ENCODE measurements at regions not wholly inside any gene's neighbourhood (a gene's known extent, or its start where the extent isn't known, plus 50 kb on each side); places are given as distances from the start of the nearest gene placed in this dataset.
"Not testable (repeated sequence)": the region's sequence is repeated elsewhere in the genome, so short reads cannot be mapped to it uniquely, and the experiment has no call there.

DNA sequence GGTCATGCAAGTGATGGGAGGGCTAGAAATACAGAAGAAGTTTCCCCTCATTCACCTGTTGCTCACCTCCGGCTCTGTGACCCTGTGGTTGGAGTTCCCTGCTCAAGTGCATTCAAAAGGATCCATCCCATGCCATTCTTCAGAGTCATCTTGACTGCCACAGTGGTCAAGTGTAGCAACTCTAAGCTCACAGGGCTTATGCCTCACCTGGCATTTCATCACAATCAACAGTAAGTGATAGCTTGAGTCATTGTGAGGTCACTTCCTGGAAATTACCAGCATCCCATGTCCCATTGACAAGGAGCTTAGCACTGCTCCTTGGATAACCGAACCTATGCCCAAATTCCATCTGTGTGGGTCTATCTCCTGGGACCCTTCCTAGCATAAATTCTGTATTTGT lies 55.6 kb downstream of the OR4C45 start:
- in situ Hi-C loops (cut with HindIII; ENCODE audit: low sequenced_read_pairs): no loop called here
- DNase-seq (ENCODE audit: low read depth): no peak
- TF ChIP-seq, protein P1, sequence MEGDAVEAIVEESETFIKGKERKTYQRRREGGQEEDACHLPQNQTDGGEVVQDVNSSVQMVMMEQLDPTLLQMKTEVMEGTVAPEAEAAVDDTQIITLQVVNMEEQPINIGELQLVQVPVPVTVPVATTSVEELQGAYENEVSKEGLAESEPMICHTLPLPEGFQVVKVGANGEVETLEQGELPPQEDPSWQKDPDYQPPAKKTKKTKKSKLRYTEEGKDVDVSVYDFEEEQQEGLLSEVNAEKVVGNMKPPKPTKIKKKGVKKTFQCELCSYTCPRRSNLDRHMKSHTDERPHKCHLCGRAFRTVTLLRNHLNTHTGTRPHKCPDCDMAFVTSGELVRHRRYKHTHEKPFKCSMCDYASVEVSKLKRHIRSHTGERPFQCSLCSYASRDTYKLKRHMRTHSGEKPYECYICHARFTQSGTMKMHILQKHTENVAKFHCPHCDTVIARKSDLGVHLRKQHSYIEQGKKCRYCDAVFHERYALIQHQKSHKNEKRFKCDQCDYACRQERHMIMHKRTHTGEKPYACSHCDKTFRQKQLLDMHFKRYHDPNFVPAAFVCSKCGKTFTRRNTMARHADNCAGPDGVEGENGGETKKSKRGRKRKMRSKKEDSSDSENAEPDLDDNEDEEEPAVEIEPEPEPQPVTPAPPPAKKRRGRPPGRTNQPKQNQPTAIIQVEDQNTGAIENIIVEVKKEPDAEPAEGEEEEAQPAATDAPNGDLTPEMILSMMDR (IDR thresholded peaks at IDR 0.05; ENCODE audit: low read depth, low read length, missing control alignments): no peak
- H3K4me3 ChIP-seq (ENCODE audit: low read depth, low read length): no peak overlapping the region

DNA sequence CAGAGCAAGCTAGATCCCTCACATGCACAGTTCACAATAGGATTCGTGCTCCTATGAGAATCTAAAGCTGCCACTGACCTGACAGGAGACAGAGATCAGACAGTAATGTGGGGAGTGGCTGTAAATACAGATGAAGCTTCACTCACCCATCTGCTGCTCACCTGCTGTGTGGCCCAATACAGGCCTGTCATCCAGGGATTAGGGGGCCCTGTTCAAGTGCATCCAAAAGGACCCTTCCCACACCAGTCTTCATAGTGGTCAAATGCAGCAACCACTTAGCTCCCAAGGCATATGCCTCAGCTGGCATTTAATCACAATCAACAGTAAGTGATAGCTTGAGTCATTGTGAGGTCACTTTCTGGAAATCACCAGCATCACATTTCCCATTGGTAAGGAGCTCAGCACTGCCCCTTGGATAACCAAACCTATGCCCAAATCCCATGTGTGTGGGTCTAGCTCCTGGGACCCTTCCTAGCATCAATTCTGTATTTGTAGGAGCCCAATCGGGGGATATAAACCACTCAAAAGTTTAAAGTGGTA lies 65.6 kb downstream of the OR4C45 start:
- no peak for DNase-seq (ENCODE audit: low read depth)
- in situ Hi-C loops (cut with HindIII; ENCODE audit: low sequenced_read_pairs): no loop called here
- H3K4me3 ChIP-seq (ENCODE audit: low read depth, low read length): no peak overlapping the region
- TF ChIP-seq, protein P1 (IDR thresholded peaks at IDR 0.05; ENCODE audit: low read depth, low read length, missing control alignments): no peak

GRCh38 chr11:50102916-50103315 lies 70.2 kb downstream of the OR4C45 start:
- in situ Hi-C loops (cut with HindIII; ENCODE audit: low sequenced_read_pairs): no loop called here
- TF ChIP-seq, protein P1 (IDR thresholded peaks at IDR 0.05; ENCODE audit: low read depth, low read length, missing control alignments): no peak
- DNase-seq (ENCODE audit: low read depth): no peak
- no peak overlapping the region for H3K4me3 ChIP-seq (ENCODE audit: low read depth, low read length)

GRCh38 chr11:50140686-50141085 lies 108.0 kb downstream of the OR4C45 start:
- DNase-seq (ENCODE audit: low read depth); in situ Hi-C loops (cut with HindIII; ENCODE audit: low sequenced_read_pairs); H3K4me3 ChIP-seq (ENCODE audit: low read depth, low read length): not testable (repeated sequence)

DNA sequence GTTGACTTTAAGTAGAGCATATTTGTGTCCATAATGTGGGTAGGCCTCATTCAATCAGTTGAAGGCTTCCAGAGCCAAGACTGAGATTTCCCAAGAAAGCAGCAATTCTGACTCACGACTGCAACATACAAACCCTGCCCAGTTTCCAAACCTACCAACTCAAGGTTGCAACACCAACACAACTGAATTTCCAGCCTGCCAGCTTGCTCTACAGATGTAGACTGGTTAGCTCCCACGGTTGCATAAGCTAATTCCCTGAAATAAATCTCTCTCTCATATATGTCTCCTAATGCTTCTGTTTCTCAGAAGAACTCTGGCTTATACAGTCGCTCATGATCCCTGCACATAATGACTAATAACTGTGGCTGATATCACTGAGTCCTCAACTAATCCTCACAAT lies 113.6 kb downstream of the OR4C45 start:
- DNase-seq (ENCODE audit: low read depth); in situ Hi-C loops (cut with HindIII; ENCODE audit: low sequenced_read_pairs); H3K4me3 ChIP-seq (ENCODE audit: low read depth, low read length): not testable (repeated sequence)

GRCh38 chr11:50147946-50148345 lies 115.3 kb downstream of the OR4C45 start:
- DNase-seq (ENCODE audit: low read depth); in situ Hi-C loops (cut with HindIII; ENCODE audit: low sequenced_read_pairs): not testable (repeated sequence)

GRCh38 chr11:50155508-50155907 lies 122.8 kb downstream of the OR4C45 start:
- no peak for DNase-seq (ENCODE audit: low read depth)
- TF ChIP-seq, protein P1 (IDR thresholded peaks at IDR 0.05; ENCODE audit: low read depth, low read length, missing control alignments): no peak
- in situ Hi-C loops (cut with HindIII; ENCODE audit: low sequenced_read_pairs): no loop called here
- no peak overlapping the region for H3K4me3 ChIP-seq (ENCODE audit: low read depth, low read length)

More at GRCh38 chr11:50147946-50148345, 115.3 kb downstream of the OR4C45 start:
- not testable (repeated sequence) for H3K4me3 ChIP-seq (ENCODE audit: low read depth, low read length)

DNA sequence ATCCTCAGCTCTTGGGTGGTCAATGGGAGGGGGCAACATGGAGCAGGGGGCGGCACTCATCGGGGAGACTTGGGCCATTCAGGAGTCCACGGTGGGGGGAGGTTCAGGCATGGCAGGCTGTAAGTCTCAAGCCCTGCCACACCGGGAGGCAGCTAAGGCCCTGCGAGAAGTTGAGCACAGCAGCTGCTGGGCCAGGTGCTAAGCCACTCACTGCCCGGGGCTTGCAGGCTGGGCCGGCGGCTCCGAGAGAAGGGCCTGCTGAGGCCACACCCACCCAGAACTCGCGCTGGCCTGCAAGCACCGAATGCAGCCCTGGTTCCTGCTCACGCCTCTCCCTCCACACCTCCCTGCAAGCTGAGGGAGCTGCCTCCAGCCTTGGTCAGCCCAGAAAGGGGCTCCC lies 131.4 kb downstream of the OR4C45 start:
- TF ChIP-seq, protein P1 (IDR thresholded peaks at IDR 0.05; ENCODE audit: low read depth, low read length, missing control alignments): no peak
- no peak for DNase-seq (ENCODE audit: low read depth)
- in situ Hi-C loops (cut with HindIII; ENCODE audit: low sequenced_read_pairs): no loop called here
- H3K4me3 ChIP-seq (ENCODE audit: low read depth, low read length): no peak overlapping the region
